Retinal pigment epithelial cell (primary cell): ENCODE measurements at regions not wholly inside any gene's neighbourhood (a gene's known extent, or its start where the extent isn't known, plus 50 kb on each side); places are given as distances from the start of the nearest gene placed in this dataset.

ENCODE experiments used
- DNase-seq: peaks from one replicate; pipeline ENCODE4 v3.0.0-alpha.2; 2010; ENCODE audit warnings: low read depth
- H3K4me3 ChIP-seq: 2 replicates; pipeline ENCODE4 v1.5.1; 2011; ENCODE audit warnings: mild to moderate bottlenecking, low read length, control low read depth, moderate library complexity
- TF ChIP-seq, protein P1 (sequence below): conservative IDR thresholded peaks from 2 replicates; pipeline ENCODE4 v1.5.1; 2011; ENCODE audit warnings: low read depth, low read length, control low read depth, inconsistent platforms

GRCh38 chr20:53786445-53787267 lies 193.0 kb upstream of the ZNF217 start:
- H3K4me3 ChIP-seq: no peak overlapping the region
- TF ChIP-seq, protein P1, sequence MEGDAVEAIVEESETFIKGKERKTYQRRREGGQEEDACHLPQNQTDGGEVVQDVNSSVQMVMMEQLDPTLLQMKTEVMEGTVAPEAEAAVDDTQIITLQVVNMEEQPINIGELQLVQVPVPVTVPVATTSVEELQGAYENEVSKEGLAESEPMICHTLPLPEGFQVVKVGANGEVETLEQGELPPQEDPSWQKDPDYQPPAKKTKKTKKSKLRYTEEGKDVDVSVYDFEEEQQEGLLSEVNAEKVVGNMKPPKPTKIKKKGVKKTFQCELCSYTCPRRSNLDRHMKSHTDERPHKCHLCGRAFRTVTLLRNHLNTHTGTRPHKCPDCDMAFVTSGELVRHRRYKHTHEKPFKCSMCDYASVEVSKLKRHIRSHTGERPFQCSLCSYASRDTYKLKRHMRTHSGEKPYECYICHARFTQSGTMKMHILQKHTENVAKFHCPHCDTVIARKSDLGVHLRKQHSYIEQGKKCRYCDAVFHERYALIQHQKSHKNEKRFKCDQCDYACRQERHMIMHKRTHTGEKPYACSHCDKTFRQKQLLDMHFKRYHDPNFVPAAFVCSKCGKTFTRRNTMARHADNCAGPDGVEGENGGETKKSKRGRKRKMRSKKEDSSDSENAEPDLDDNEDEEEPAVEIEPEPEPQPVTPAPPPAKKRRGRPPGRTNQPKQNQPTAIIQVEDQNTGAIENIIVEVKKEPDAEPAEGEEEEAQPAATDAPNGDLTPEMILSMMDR: no peak
- DNase-seq: no peak

GRCh38 chr20:53786071-53786444 lies 192.4 kb upstream of the ZNF217 start:
- TF ChIP-seq, protein P1: no peak
- DNase-seq: no peak
- H3K4me3 ChIP-seq: no peak overlapping the region

- no peak overlapping the region for H3K4me3 ChIP-seq
- no peak for DNase-seq
- TF ChIP-seq, protein P1: no peak
These were observed 191.7 kb upstream of the ZNF217 start for GRCh38 chr20:53785320-53785719.

DNA sequence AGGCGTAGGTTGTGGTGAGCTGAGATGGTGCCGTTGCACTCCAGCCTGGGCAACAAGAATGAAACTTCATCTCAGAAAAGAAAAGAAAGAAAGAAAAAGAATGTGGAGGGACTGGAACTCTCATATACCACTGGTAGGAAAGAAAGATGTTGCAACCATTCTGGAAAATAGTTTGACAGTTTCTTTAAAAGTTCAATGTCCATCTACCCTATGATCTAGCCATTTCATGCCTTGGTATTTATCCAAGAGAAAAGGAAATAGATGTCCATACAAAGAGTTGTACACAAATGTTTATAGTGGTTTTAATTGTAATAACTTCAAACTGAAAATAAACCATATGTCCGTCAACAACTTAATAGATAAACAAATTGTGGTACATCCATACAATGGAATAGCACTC lies 190.1 kb upstream of the ZNF217 start:
- no peak for DNase-seq
- TF ChIP-seq, protein P1: no peak
- no peak overlapping the region for H3K4me3 ChIP-seq

- no peak overlapping the region for H3K4me3 ChIP-seq
- DNase-seq: no peak
- TF ChIP-seq, protein P1: no peak
These were observed 189.1 kb upstream of the ZNF217 start for GRCh38 chr20:53782612-53783246.

DNA sequence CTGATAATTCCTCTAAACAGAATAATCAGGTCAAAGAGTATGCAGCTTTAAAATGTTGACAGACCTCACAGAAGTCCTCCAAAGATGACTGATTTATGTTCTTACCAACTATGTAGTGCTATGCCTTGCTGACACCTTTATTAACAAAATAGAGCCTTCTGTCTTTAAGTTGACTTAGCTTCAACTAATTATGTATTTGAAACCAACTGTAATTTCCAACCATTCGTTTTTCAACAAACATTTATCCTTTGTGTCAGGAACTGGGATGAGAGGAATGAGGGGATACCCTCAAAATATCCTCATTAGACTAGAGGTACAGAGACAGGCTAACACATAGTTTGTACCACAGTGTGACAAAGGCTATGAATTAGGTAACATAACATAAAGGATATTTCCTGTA lies 186.2 kb upstream of the ZNF217 start:
- no peak for DNase-seq
- TF ChIP-seq, protein P1: no peak
- H3K4me3 ChIP-seq: no peak overlapping the region

DNA sequence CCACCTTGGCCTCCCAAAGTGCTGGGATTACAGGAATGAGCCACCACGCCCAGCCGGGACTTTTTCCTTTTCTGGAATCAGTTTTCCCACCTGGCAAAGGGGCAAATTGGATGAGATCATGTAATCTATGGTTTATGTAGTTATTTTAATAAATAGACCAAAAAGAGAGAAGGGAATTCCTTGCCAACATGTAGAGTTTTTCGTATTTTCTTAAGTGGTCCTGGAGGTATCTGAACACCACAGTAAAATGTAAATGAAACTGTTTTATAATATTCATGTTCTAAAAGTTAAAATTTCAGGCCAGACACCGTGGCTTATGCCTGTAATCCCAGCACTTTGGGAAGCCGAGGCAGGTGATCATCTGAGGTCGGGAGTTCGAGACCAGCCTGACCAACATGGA lies 185.1 kb upstream of the ZNF217 start:
- no peak for DNase-seq
- H3K4me3 ChIP-seq: no peak overlapping the region
- TF ChIP-seq, protein P1: no peak
